Endothelial cell of umbilical vein (primary cell): ENCODE measurements at regions not wholly inside any gene's neighbourhood (a gene's known extent, or its start where the extent isn't known, plus 50 kb on each side); places are given as distances from the start of the nearest gene placed in this dataset.
"Not testable (repeated sequence)": the region's sequence is repeated elsewhere in the genome, so short reads cannot be mapped to it uniquely, and the experiment has no call there.

Experiments
- BruUV-seq: library from RNA; stranded (reverse); fragments of 400-500 nt; replicated peaks from 2 replicates; lab custom pipeline; 2021; lab: Mats Ljungman, UMichigan
- CTCF ChIA-PET: fragments of 300-600, 350-600 bp; sonication (Branson Sonifier 250); formaldehyde crosslinking; loops from one replicate; lab custom pipeline; 2021; ENCODE audit warnings: antibody characterized with exemption, inconsistent platforms; lab: Charles Lee
- POLR2A ChIA-PET: fragments of 300-600, 350-600 bp; sonication (Branson Sonifier 250); formaldehyde crosslinking; loops from one replicate; lab custom pipeline; 2021; ENCODE audit warnings: antibody characterized with exemption, inconsistent platforms; lab: Charles Lee
- DNase-seq: peaks from one replicate; pipeline ENCODE4 v3.0.0-alpha.2; 2011; ENCODE audit warnings: low read depth, low spot score
- FAIRE-seq: peaks from 2 replicates; lab custom pipeline; 2011; peaks lifted over from hg19 to GRCh38; lab: Jason Lieb, UNC
- H2AFZ ChIP-seq: 2 replicates; pipeline ENCODE4 v1.6.0; 2012; ENCODE audit warnings: low read depth, low read length, control low read depth, inconsistent platforms
- H3K27ac ChIP-seq: 2 replicates; pipeline ENCODE4 v1.5.1; 2011; ENCODE audit warnings: low read depth, mild to moderate bottlenecking, control low read depth, low read length, moderate library complexity; ENCODE audit not compliant: insufficient read depth
- H3K27me3 ChIP-seq, 2 experiments: 2 replicates each; pipeline versions ENCODE4 v1.6.0 to v1.6.1; 2011; ENCODE audit warnings: low read length in 2 of 2, mixed read lengths in 1 of 2; ENCODE audit not compliant: control insufficient read depth in 2 of 2, insufficient read depth in 2 of 2
- H3K36me3 ChIP-seq, 2 experiments: 2 replicates in 1 of 2; 3 replicates in 1 of 2; pipeline ENCODE4 v1.5.1; 2011; ENCODE audit warnings: low read length in 2 of 2, mild to moderate bottlenecking in 1 of 2, moderate library complexity in 1 of 2; ENCODE audit not compliant: control insufficient read depth in 2 of 2, insufficient read depth in 2 of 2; ENCODE audit errors: extremely low read depth in 1 of 2
- H3K4me1 ChIP-seq: 3 replicates; pipeline ENCODE4 v1.5.1; 2011; ENCODE audit warnings: mild to moderate bottlenecking, low read length; ENCODE audit not compliant: control insufficient read depth, insufficient read depth; ENCODE audit errors: extremely low read depth
- H3K4me2 ChIP-seq: 2 replicates; pipeline ENCODE4 v1.6.1; 2011; ENCODE audit warnings: low read length, control low read depth, mixed read lengths; ENCODE audit not compliant: insufficient read depth
- H3K4me3 ChIP-seq, 3 experiments: fragments of 200-600 bp in 1 of 3; sonication (generic), shearing (Covaris generic) in 1 of 3; replicated peaks in 1 of 3; 2 replicates each; pipeline ENCODE4 v1.5.1; 2011 to 2016; ENCODE audit warnings: control low read depth in 3 of 3, low read length in 3 of 3, mild to moderate bottlenecking in 2 of 3, inconsistent platforms in 1 of 3, low read depth in 1 of 3, moderate library complexity in 1 of 3; ENCODE audit not compliant: insufficient read depth in 1 of 3
- H3K79me2 ChIP-seq: 2 replicates; pipeline ENCODE4 v1.6.0; 2012; ENCODE audit warnings: low read length, inconsistent platforms; ENCODE audit not compliant: control insufficient read depth, insufficient read depth
- H3K9ac ChIP-seq: replicated peaks from 2 replicates; pipeline ENCODE3; 2011; ENCODE audit warnings: low read length, control low read depth; ENCODE audit not compliant: insufficient read depth; ENCODE audit errors: extremely low read depth
- H3K9me1 ChIP-seq: replicated peaks from 3 replicates; pipeline ENCODE4 v1.6.0; 2011; ENCODE audit warnings: mild to moderate bottlenecking, low read length; ENCODE audit not compliant: control insufficient read depth, insufficient read depth; ENCODE audit errors: extremely low read depth
- H3K9me3 ChIP-seq: replicated peaks from 2 replicates; pipeline ENCODE4 v1.5.1; 2012; ENCODE audit warnings: low read length, inconsistent platforms; ENCODE audit not compliant: control insufficient read depth, insufficient read depth
- H4K20me1 ChIP-seq: replicated peaks from 2 replicates; pipeline ENCODE3; 2011; ENCODE audit warnings: mild to moderate bottlenecking, low read length; ENCODE audit not compliant: control insufficient read depth, insufficient read depth; ENCODE audit errors: extremely low read depth
- EZH2 ChIP-seq: IDR thresholded peaks from 2 replicates; pipeline ENCODE4 v1.6.1; 2012; ENCODE audit warnings: borderline replicate concordance, low read depth, mild to moderate bottlenecking, moderate library complexity, low read length, inconsistent platforms; ENCODE audit not compliant: severe bottlenecking
- FOS ChIP-seq: IDR thresholded peaks from 2 replicates; pipeline ENCODE4 v1.6.1; 2011; ENCODE audit warnings: mild to moderate bottlenecking, low read length, moderate library complexity, borderline replicate concordance; ENCODE audit not compliant: insufficient read depth
- GATA2 ChIP-seq: IDR thresholded peaks from 2 replicates; pipeline ENCODE4 v1.7.0; 2011; ENCODE audit warnings: low read depth, mild to moderate bottlenecking, moderate library complexity, mixed read lengths, low read length; ENCODE audit not compliant: insufficient read length, insufficient read depth
- JUN ChIP-seq: IDR thresholded peaks from 2 replicates; pipeline ENCODE4 v1.6.1; 2011; ENCODE audit warnings: borderline replicate concordance, low read depth; ENCODE audit not compliant: insufficient read length, insufficient read depth
- MYC ChIP-seq: IDR thresholded peaks from one replicate; pipeline ENCODE4 v1.6.1; 2011; ENCODE audit warnings: mild to moderate bottlenecking, low read depth, low read length
- POLR2A ChIP-seq: IDR thresholded peaks from 2 replicates; pipeline ENCODE4 v1.6.1; 2012; ENCODE audit warnings: low read depth, mild to moderate bottlenecking, control low read depth, low read length
- POLR2AphosphoS5 ChIP-seq: IDR thresholded peaks from 2 replicates; pipeline ENCODE4 v1.6.1; 2012; ENCODE audit warnings: low read depth, mild to moderate bottlenecking, control low read depth, low read length, moderate library complexity; ENCODE audit not compliant: insufficient read depth
- dilution Hi-C: fragments of 300-500 bp; cut with MboI; formaldehyde crosslinking; loops from one replicate; pipeline ENCODE4 v1.15.0; 2019; ENCODE audit warnings: low sequenced_read_pairs; ENCODE audit not compliant: extremely low pct_ligation_motif_present
- intact Hi-C: fragments of 100-400 bp; cut with micrococcal nuclease; formaldehyde crosslinking; loops from one replicate; pipeline ENCODE4 v1.10.0; 2022
- TF ChIP-seq, protein P1 (sequence below): IDR thresholded peaks from 2 replicates; pipeline ENCODE4 v1.6.1; 2011; ENCODE audit not compliant: insufficient read depth, insufficient read length
- TF ChIP-seq, protein P2 (sequence below), 2 donors: IDR thresholded peaks; 1 replicate in 1 of 2; 2 replicates in 1 of 2; pipeline ENCODE4 v1.5.1; 2011; ENCODE audit warnings: low read length in 2 of 2, mild to moderate bottlenecking in 2 of 2, moderate library complexity in 2 of 2, control low read depth in 1 of 2, inconsistent platforms in 1 of 2, low read depth in 1 of 2; ENCODE audit not compliant: insufficient read depth in 1 of 2; ENCODE audit errors: extremely low read depth in 1 of 2

DNA sequence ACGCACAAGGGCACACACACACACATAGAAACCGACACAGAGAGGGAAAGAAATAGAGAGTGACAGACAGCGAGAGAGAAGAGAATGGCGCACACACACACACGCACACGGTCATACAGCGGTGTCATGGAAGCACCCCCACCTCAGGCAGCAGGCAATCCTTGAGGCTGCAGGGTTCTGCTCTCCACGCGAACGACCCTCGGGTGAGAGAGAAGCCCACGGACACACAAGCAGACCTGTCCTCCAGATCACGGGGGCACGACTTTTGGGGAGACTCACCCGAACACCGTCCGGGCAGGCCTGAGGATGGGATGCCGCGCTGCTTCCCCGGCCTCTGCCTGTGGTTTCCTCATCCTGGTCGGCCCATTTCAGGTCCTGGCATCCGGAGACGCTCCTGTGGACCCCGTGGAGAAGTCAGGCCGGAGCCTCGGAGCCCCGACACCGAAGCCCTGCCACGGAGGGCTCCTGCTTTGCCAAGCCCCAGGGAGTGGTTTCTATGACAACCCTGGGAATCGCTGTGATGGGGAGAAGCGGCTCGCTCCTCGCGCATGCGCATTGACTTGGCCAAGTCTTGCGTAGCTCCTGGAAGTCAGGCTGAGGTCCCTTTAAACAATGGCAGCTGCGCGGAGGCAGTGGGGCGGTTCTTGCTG lies 118.2 kb upstream of the KCNJ18 start:
- BruUV-seq, result no TSS peak
- ChIA-PET POLR2A (no interaction called here), CTCF (no interaction called here)
- Histone ChIP-seq H3K9me1 (no peaks in the 10 kb centered on the region), H3K4me2 (no peak overlapping the region), H3K79me2 (no peaks in the 10 kb centered on the region), H3K27ac (no peak overlapping the region), H3K4me3 (peak overlapping the region in 2 of 3 experiments; percentile 11 to 53), H3K27me3 (no peaks in the 10 kb centered on the region), H3K9ac (no peak overlapping the region), H3K9me3 (no peaks in the 10 kb centered on the region), H2AFZ (peak overlapping the region; percentile 78), H3K36me3 (no peaks in the 10 kb centered on the region), H4K20me1 (no peaks in the 10 kb centered on the region), H3K4me1 (no peaks in the 10 kb centered on the region)
- intact Hi-C loops, result no loop called here
- dilution Hi-C loops, result no loop called here
- FAIRE-seq (no peak), DNase-seq (peak; percentile 72)
- TF ChIP-seq EZH2 (no peak), GATA2 (no peak), POLR2AphosphoS5 (no peak), POLR2A (no peak), JUN (no peak), FOS (no peak), MYC (no peak)
- TF ChIP-seq, protein P1, sequence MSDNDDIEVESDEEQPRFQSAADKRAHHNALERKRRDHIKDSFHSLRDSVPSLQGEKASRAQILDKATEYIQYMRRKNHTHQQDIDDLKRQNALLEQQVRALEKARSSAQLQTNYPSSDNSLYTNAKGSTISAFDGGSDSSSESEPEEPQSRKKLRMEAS, result no peak
- TF ChIP-seq, protein P2, sequence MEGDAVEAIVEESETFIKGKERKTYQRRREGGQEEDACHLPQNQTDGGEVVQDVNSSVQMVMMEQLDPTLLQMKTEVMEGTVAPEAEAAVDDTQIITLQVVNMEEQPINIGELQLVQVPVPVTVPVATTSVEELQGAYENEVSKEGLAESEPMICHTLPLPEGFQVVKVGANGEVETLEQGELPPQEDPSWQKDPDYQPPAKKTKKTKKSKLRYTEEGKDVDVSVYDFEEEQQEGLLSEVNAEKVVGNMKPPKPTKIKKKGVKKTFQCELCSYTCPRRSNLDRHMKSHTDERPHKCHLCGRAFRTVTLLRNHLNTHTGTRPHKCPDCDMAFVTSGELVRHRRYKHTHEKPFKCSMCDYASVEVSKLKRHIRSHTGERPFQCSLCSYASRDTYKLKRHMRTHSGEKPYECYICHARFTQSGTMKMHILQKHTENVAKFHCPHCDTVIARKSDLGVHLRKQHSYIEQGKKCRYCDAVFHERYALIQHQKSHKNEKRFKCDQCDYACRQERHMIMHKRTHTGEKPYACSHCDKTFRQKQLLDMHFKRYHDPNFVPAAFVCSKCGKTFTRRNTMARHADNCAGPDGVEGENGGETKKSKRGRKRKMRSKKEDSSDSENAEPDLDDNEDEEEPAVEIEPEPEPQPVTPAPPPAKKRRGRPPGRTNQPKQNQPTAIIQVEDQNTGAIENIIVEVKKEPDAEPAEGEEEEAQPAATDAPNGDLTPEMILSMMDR (IDR thresholded peaks at IDR 0.05; ENCODE audit: extremely low read depth in 1 of 2, insufficient read depth in 1 of 2, low read depth in 1 of 2, low read length in 2 of 2), result no peak

DNA sequence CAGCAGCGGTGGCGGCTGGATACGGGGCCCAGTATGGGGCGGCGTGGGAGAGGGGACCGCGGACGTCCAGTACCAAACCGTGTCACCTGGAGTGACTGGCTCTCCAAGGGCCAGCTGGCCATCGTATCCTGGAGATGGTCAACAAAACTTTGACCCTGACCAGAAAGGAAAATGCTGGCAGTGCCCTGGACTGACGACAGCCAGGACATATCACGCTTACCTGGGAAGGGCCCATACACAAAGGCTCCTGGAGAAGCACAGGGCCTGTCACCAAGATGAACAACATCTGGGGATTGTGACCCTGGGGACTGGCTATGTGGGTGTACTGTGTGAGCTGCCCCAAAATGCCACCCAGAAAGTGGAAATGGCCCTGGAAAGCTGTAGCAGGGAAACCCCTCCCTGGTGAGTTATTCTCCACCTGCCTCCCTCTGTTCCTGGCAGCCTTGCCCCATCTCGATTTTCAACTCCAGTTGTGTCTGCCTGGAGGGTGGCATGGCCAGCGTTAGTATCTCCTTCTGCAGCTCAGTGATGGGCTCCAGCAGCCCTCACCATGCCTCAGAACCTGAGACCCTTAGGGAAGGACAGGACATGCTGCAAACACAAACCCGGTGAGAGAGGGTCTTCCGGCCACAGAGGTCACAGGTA lies 117.6 kb upstream of the KCNJ18 start:
- H3K27me3 ChIP-seq, H4K20me1 ChIP-seq, H3K9me3 ChIP-seq, H3K27ac ChIP-seq, intact Hi-C loops, H3K9ac ChIP-seq, H2AFZ ChIP-seq, CTCF ChIA-PET, BruUV-seq, POLR2A ChIA-PET, H3K9me1 ChIP-seq, H3K4me1 ChIP-seq, H3K79me2 ChIP-seq, FAIRE-seq, dilution Hi-C loops, H3K36me3 ChIP-seq, H3K4me2 ChIP-seq: not testable (repeated sequence)
- H3K4me3 ChIP-seq, result peak overlapping the region in 1 of 3 experiments; percentile 15
- peak; percentile 11 for DNase-seq
